Testis (tissue), 2 donors: ENCODE measurements at regions not wholly inside any gene's neighbourhood (a gene's known extent, or its start where the extent isn't known, plus 50 kb on each side); places are given as distances from the start of the nearest gene placed in this dataset.
"Not testable (repeated sequence)": the region's sequence is repeated elsewhere in the genome, so short reads cannot be mapped to it uniquely, and the experiment has no call there.

Experiments
- POLR2A ChIP-seq: fragments of 450-650 bp; IDR thresholded peaks from one replicate; pipeline ENCODE4 v1.6.1; 2017; ENCODE audit warnings: antibody characterized with exemption, mild to moderate bottlenecking, moderate library complexity
- TF ChIP-seq, protein P1 (sequence below), 3 experiments: fragments of 450-650 bp in 2 of 3; fragments of 200-600 bp in 1 of 3; sonication (generic) in 1 of 3; IDR thresholded peaks; one replicate each; pipeline ENCODE4 v1.5.1; 2016 to 2019; ENCODE audit warnings: antibody characterized with exemption in 3 of 3, mild to moderate bottlenecking in 2 of 3, moderate library complexity in 1 of 3

DNA sequence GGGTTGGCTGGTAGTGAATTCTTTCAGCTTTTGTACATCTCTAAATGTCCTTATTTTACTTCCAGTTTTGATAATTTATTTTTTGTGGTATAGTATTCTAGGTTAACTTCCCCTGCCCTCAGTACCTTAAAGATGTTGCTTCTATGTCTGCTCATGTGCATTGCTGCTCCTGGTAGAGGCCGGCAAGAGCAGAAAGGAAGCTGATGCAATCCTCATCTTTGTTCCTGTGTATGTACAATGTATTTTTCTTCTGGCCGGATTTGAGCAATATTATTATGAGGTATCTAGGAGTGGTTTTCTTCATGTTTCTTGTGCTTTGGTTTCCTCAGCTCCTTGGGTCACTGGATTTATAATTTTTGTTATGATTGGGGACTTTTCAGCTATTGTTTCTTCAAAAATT lies 308.7 kb downstream of the FAM72C start:
- TF ChIP-seq, protein P1, sequence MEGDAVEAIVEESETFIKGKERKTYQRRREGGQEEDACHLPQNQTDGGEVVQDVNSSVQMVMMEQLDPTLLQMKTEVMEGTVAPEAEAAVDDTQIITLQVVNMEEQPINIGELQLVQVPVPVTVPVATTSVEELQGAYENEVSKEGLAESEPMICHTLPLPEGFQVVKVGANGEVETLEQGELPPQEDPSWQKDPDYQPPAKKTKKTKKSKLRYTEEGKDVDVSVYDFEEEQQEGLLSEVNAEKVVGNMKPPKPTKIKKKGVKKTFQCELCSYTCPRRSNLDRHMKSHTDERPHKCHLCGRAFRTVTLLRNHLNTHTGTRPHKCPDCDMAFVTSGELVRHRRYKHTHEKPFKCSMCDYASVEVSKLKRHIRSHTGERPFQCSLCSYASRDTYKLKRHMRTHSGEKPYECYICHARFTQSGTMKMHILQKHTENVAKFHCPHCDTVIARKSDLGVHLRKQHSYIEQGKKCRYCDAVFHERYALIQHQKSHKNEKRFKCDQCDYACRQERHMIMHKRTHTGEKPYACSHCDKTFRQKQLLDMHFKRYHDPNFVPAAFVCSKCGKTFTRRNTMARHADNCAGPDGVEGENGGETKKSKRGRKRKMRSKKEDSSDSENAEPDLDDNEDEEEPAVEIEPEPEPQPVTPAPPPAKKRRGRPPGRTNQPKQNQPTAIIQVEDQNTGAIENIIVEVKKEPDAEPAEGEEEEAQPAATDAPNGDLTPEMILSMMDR (IDR thresholded peaks at IDR 0.05), result not testable (repeated sequence)
- not testable (repeated sequence) for TF ChIP-seq POLR2A
